HEK293T (cell line): ENCODE measurements at regions not wholly inside any gene's neighbourhood (a gene's known extent, or its start where the extent isn't known, plus 50 kb on each side); places are given as distances from the start of the nearest gene placed in this dataset.

Source experiments
- ARNT ChIP-seq: fragments of 450-650 bp; IDR thresholded peaks from 2 replicates; pipeline ENCODE4 v1.6.1; 2017; ENCODE audit warnings: mild to moderate bottlenecking
- FOXK2 ChIP-seq: fragments of 450-650 bp; IDR thresholded peaks from 2 replicates; pipeline ENCODE4 v1.6.1; 2016; ENCODE audit warnings: mild to moderate bottlenecking
- L3MBTL2 ChIP-seq: fragments of 450-650 bp; conservative IDR thresholded peaks from 2 replicates; pipeline ENCODE4 v1.6.1; 2016; ENCODE audit warnings: mild to moderate bottlenecking
- LEF1 ChIP-seq: fragments of 450-650 bp; IDR thresholded peaks from 2 replicates; pipeline ENCODE4 v1.6.1; 2017; ENCODE audit warnings: mild to moderate bottlenecking, borderline replicate concordance
- SP1 ChIP-seq: fragments of 450-650 bp; IDR thresholded peaks from 2 replicates; pipeline ENCODE4 v1.6.1; 2017
- SUZ12 ChIP-seq: fragments of 450-650 bp; IDR thresholded peaks from 2 replicates; pipeline ENCODE4 v1.6.1; 2016; ENCODE audit warnings: mild to moderate bottlenecking
- TARDBP ChIP-seq: fragments of 450-650 bp; IDR thresholded peaks from 2 replicates; pipeline ENCODE4 v1.6.1; 2016
- ZNF384 ChIP-seq: fragments of 450-650 bp; IDR thresholded peaks from 2 replicates; pipeline ENCODE4 v1.6.1; 2016
- TF ChIP-seq, protein P1 (sequence below): fragments of 450-650 bp; IDR thresholded peaks from 2 replicates; pipeline ENCODE4 v1.6.1; 2016

GRCh38 chr5:159545156-159545555 is 214.9 kb upstream of the IL12B start:
- TF ChIP-seq SUZ12: no peak
- TF ChIP-seq ARNT: no peak
- TF ChIP-seq, protein P1, sequence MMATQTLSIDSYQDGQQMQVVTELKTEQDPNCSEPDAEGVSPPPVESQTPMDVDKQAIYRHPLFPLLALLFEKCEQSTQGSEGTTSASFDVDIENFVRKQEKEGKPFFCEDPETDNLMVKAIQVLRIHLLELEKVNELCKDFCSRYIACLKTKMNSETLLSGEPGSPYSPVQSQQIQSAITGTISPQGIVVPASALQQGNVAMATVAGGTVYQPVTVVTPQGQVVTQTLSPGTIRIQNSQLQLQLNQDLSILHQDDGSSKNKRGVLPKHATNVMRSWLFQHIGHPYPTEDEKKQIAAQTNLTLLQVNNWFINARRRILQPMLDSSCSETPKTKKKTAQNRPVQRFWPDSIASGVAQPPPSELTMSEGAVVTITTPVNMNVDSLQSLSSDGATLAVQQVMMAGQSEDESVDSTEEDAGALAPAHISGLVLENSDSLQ: no peak
- no peak for TF ChIP-seq FOXK2
- no peak for TF ChIP-seq SP1
- TF ChIP-seq LEF1: no peak
- no peak for TF ChIP-seq TARDBP
- no peak for TF ChIP-seq L3MBTL2
- no peak for TF ChIP-seq ZNF384
